Neural cell (in vitro differentiated cells): ENCODE measurements at regions not wholly inside any gene's neighbourhood (a gene's known extent, or its start where the extent isn't known, plus 50 kb on each side); places are given as distances from the start of the nearest gene placed in this dataset.

ENCODE experiments used
- H2AFZ ChIP-seq: fragments of 200-600, 300-800 bp; sonication (generic), shearing (Covaris generic); 2 replicates; pipeline ENCODE4 v1.6.0; 2014; ENCODE audit warnings: low read depth, mild to moderate bottlenecking, antibody characterized with exemption, low read length, moderate library complexity
- H3F3A ChIP-seq: fragments of 200-600 bp; shearing (Covaris generic); 2 replicates; pipeline ENCODE4 v1.6.1; 2016; ENCODE audit warnings: mild to moderate bottlenecking, moderate library complexity, mixed read lengths, antibody characterized with exemption, low read length; ENCODE audit not compliant: insufficient read depth, poor library complexity, severe bottlenecking
- H3K27ac ChIP-seq: fragments of 200-600, 300-800 bp; sonication (generic), shearing (Covaris generic); 2 replicates; pipeline ENCODE4 v1.5.1; 2014; ENCODE audit warnings: mild to moderate bottlenecking, low read length, moderate library complexity
- H3K27me3 ChIP-seq: fragments of 300-800, 200-600 bp; sonication (generic), shearing (Covaris generic); 2 replicates; pipeline ENCODE4 v1.6.0; 2014; ENCODE audit warnings: mild to moderate bottlenecking, low read depth, low read length, moderate library complexity; ENCODE audit not compliant: insufficient read depth
- H3K36me3 ChIP-seq: fragments of 300-800, 200-600 bp; sonication (generic), shearing (Covaris generic); 2 replicates; pipeline ENCODE4 v1.5.1; 2014; ENCODE audit warnings: mild to moderate bottlenecking, antibody characterized with exemption, low read length, moderate library complexity; ENCODE audit not compliant: insufficient read depth
- H3K4me2 ChIP-seq: fragments of 300-800, 200-600 bp; sonication (generic), shearing (Covaris generic); 2 replicates; pipeline ENCODE4 v1.6.0; 2014; ENCODE audit warnings: mild to moderate bottlenecking, low read length
- H3K4me3 ChIP-seq: fragments of 300-800, 200-600 bp; sonication (generic), shearing (Covaris generic); 2 replicates; pipeline ENCODE4 v1.5.1; 2014; ENCODE audit warnings: mild to moderate bottlenecking, low read length, moderate library complexity
- H3K79me2 ChIP-seq: fragments of 200-600 bp; shearing (Covaris generic); replicated peaks from 2 replicates; pipeline ENCODE4 v1.6.0; 2014; ENCODE audit warnings: mild to moderate bottlenecking, low read length, moderate library complexity; ENCODE audit not compliant: insufficient read depth
- H3K9ac ChIP-seq: fragments of 300-800, 200-600 bp; sonication (generic), shearing (Covaris generic); 2 replicates; pipeline ENCODE4 v1.6.1; 2016; ENCODE audit warnings: mild to moderate bottlenecking, low read length, mixed read lengths
- H3K9me2 ChIP-seq: fragments of 200-600 bp; shearing (Covaris generic); 2 replicates; pipeline ENCODE4 v1.6.1; 2016; ENCODE audit warnings: mild to moderate bottlenecking, low read length, mixed read lengths; ENCODE audit not compliant: insufficient read depth
- H3K9me3 ChIP-seq: fragments of 200-600, 300-800 bp; sonication (generic), shearing (Covaris generic); 2 replicates; pipeline ENCODE4 v1.6.1; 2016; ENCODE audit warnings: mild to moderate bottlenecking, mixed run types, low read length, moderate library complexity, mixed read lengths
- H4K20me1 ChIP-seq: fragments of 200-600 bp; shearing (Covaris generic); 2 replicates; pipeline ENCODE4 v1.6.1; 2016; ENCODE audit warnings: mild to moderate bottlenecking, mixed run types; ENCODE audit not compliant: insufficient read depth
- CTCF ChIP-seq: fragments of 450-650 bp; IDR thresholded peaks from 2 replicates; pipeline ENCODE4 v1.5.1; 2014; ENCODE audit warnings: antibody characterized with exemption, mild to moderate bottlenecking, moderate library complexity; ENCODE audit not compliant: poor library complexity, severe bottlenecking
- EP300 ChIP-seq: fragments of 450-650 bp; conservative IDR thresholded peaks from 2 replicates; pipeline ENCODE4 v1.6.1; 2014; ENCODE audit warnings: antibody characterized with exemption, mild to moderate bottlenecking, moderate library complexity; ENCODE audit not compliant: poor library complexity, severe bottlenecking
- EZH2 ChIP-seq: fragments of 200-600, 300-800 bp; shearing (Covaris generic), sonication (generic); IDR thresholded peaks from 2 replicates; pipeline ENCODE4 v1.6.1; 2014; ENCODE audit warnings: antibody characterized with exemption, low read length, borderline replicate concordance, mild to moderate bottlenecking; ENCODE audit not compliant: insufficient read depth, poor library complexity, severe bottlenecking
- MXI1 ChIP-seq: fragments of 450-650 bp; conservative IDR thresholded peaks from 2 replicates; pipeline ENCODE4 v1.6.1; 2014; ENCODE audit warnings: antibody characterized with exemption, mild to moderate bottlenecking; ENCODE audit not compliant: poor library complexity, severe bottlenecking
- POLR2AphosphoS5 ChIP-seq: IDR thresholded peaks from 2 replicates; pipeline ENCODE4 v1.6.1; 2012
- RAD21 ChIP-seq: fragments of 450-650 bp; conservative IDR thresholded peaks from 2 replicates; pipeline ENCODE4 v1.6.1; 2014; ENCODE audit warnings: antibody characterized with exemption, mild to moderate bottlenecking, moderate library complexity
- REST ChIP-seq: IDR thresholded peaks from 2 replicates; pipeline ENCODE4 v1.6.1; 2012; ENCODE audit warnings: borderline replicate concordance
- SMC3 ChIP-seq: fragments of 450-650 bp; conservative IDR thresholded peaks from 2 replicates; pipeline ENCODE4 v1.6.1; 2014; ENCODE audit warnings: antibody characterized with exemption, mild to moderate bottlenecking, moderate library complexity; ENCODE audit not compliant: poor library complexity
- TAF1 ChIP-seq: IDR thresholded peaks from 2 replicates; pipeline ENCODE4 v1.6.1; 2012; ENCODE audit warnings: low read depth

GRCh38 chr9:33721674-33722358, 73.5 kb upstream of the PRSS3 start:
- H3K9me2 ChIP-seq: no peaks in the 10 kb centered on the region
- no peaks in the 10 kb centered on the region for H3K79me2 ChIP-seq
- no peaks in the 10 kb centered on the region for H3K36me3 ChIP-seq
- peak overlapping the region; percentile 16 for H3K9ac ChIP-seq
- no peaks in the 10 kb centered on the region for H4K20me1 ChIP-seq
- TF ChIP-seq SMC3 (peak; percentile 100), CTCF (peak; percentile 100), MXI1 (peak; percentile 44), TAF1 (no peak), RAD21 (peak; percentile 98), EP300 (no peak)
- H2AFZ ChIP-seq: no peak overlapping the region
- no peaks in the 10 kb centered on the region for H3K27me3 ChIP-seq
- no peak overlapping the region for H3K4me2 ChIP-seq
- no peak overlapping the region for H3K27ac ChIP-seq
- H3F3A ChIP-seq: no peaks in the 10 kb centered on the region
- H3K4me3 ChIP-seq: no peak overlapping the region
- no peaks in the 10 kb centered on the region for H3K9me3 ChIP-seq

GRCh38 chr9:33722359-33722675, 73.0 kb upstream of the PRSS3 start:
- no peaks in the 10 kb centered on the region for H3K27me3 ChIP-seq
- H2AFZ ChIP-seq: no peak overlapping the region
- H3K79me2 ChIP-seq: no peaks in the 10 kb centered on the region
- H4K20me1 ChIP-seq: no peaks in the 10 kb centered on the region
- no peak overlapping the region for H3K4me3 ChIP-seq
- no peaks in the 10 kb centered on the region for H3F3A ChIP-seq
- TF ChIP-seq RAD21: no peak
- TF ChIP-seq MXI1: no peak
- no peak for TF ChIP-seq REST
- no peak for TF ChIP-seq POLR2AphosphoS5
- no peak for TF ChIP-seq CTCF
- no peak for TF ChIP-seq TAF1
- no peak for TF ChIP-seq EZH2
- TF ChIP-seq EP300: no peak
- no peak for TF ChIP-seq SMC3
- H3K4me2 ChIP-seq: no peak overlapping the region
- H3K27ac ChIP-seq: no peak overlapping the region
- H3K9ac ChIP-seq: no peak overlapping the region
- no peaks in the 10 kb centered on the region for H3K9me3 ChIP-seq
- H3K36me3 ChIP-seq: no peaks in the 10 kb centered on the region
- H3K9me2 ChIP-seq: no peaks in the 10 kb centered on the region
